NB4 (cell line): ENCODE measurements at regions not wholly inside any gene's neighbourhood (a gene's known extent, or its start where the extent isn't known, plus 50 kb on each side); places are given as distances from the start of the nearest gene placed in this dataset.
A peak's percentile ranks its signal among the peaks of the same experiment; 100 is the strongest.

Experiments
- DNase-seq: peaks from one replicate; pipeline ENCODE4 v3.0.0; 2010; ENCODE audit warnings: low read depth
- H3K4me3 ChIP-seq: one replicate; pipeline ENCODE4 v1.5.1; 2011; ENCODE audit warnings: mild to moderate bottlenecking, low read depth, low read length, moderate library complexity
- MYC ChIP-seq: IDR thresholded peaks from 2 replicates; pipeline ENCODE4 v1.6.1; 2011; ENCODE audit warnings: low read depth, low read length
- POLR2A ChIP-seq: IDR thresholded peaks from 2 replicates; pipeline ENCODE4 v1.6.1; 2011; ENCODE audit warnings: mild to moderate bottlenecking; ENCODE audit not compliant: insufficient read length; ENCODE audit errors: extremely low read depth
- TF ChIP-seq, protein P1 (sequence below): IDR thresholded peaks from 2 replicates; pipeline ENCODE4 v1.6.1; 2011; ENCODE audit warnings: low read depth, low read length
- TF ChIP-seq, protein P2 (sequence below): IDR thresholded peaks from one replicate; pipeline ENCODE4 v1.5.1; 2012; ENCODE audit warnings: low read depth, low read length

DNA sequence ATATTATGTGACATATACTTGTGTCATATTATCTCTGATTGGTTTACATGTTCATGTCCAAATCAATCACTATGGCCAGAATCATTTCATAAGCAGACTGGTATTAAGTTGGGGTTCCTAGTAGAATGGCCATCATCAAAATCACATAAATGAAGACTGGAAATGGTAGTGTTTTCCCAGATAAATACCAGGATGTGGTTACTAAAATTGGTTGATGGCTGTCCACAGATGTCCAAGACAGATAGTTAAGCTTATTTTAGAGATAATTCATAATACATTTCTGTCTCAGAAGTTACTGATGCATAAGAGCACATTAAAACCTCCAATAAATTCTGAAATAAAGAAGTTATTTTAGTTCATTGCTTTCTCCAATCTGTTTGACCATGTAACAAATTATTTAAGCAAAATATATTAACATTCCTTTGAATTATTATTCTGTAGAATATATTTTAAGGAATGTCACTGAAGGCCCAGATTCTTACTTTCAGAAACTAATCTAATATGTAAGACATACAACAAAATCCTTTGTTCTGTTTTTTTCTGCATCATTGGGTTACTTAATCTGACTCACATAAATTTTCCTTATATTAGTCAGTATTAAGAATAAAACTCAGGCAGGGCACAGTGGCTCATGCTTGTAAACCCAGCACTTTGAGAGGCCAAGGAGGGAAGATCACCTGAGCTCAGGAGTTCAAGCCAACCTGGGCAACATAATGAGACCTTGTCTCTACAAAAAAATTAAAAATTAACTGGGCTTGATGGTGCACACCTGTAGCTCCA lies 483.9 kb downstream of the PTPRC start:
- no peak overlapping the region for H3K4me3 ChIP-seq
- TF ChIP-seq MYC (no peak), POLR2A (no peak)
- TF ChIP-seq, protein P1, sequence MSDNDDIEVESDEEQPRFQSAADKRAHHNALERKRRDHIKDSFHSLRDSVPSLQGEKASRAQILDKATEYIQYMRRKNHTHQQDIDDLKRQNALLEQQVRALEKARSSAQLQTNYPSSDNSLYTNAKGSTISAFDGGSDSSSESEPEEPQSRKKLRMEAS, result no peak
- TF ChIP-seq, protein P2, sequence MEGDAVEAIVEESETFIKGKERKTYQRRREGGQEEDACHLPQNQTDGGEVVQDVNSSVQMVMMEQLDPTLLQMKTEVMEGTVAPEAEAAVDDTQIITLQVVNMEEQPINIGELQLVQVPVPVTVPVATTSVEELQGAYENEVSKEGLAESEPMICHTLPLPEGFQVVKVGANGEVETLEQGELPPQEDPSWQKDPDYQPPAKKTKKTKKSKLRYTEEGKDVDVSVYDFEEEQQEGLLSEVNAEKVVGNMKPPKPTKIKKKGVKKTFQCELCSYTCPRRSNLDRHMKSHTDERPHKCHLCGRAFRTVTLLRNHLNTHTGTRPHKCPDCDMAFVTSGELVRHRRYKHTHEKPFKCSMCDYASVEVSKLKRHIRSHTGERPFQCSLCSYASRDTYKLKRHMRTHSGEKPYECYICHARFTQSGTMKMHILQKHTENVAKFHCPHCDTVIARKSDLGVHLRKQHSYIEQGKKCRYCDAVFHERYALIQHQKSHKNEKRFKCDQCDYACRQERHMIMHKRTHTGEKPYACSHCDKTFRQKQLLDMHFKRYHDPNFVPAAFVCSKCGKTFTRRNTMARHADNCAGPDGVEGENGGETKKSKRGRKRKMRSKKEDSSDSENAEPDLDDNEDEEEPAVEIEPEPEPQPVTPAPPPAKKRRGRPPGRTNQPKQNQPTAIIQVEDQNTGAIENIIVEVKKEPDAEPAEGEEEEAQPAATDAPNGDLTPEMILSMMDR, result no peak
- no peak for DNase-seq

DNA sequence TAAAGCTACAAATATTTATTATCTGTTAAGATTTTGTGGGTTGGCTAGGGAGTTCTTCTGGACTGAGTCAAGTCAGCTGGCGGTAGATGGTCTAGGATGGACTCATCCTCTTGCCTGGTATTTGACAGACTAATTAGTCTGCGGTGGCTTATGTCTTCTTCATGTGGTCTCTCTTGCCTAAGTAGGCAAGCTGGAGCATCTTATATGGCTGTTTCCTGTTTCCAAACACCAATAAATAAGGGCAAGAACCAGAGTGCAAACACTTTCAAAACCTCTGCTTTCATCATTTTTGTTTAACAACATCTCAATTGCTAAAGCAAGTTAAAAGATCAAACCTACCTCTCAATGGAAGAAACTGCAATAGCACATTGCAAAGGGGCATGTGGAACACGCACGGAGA lies 484.8 kb downstream of the PTPRC start:
- TF ChIP-seq, protein P1, result peak; percentile 63; the same call in 1 of the 2 replicates
- no peak; the same call in 1 of the 2 replicates for TF ChIP-seq MYC
- TF ChIP-seq, protein P2, result no peak
- DNase-seq, result peak; percentile 89
- H3K4me3 ChIP-seq, result no peak overlapping the region

DNA sequence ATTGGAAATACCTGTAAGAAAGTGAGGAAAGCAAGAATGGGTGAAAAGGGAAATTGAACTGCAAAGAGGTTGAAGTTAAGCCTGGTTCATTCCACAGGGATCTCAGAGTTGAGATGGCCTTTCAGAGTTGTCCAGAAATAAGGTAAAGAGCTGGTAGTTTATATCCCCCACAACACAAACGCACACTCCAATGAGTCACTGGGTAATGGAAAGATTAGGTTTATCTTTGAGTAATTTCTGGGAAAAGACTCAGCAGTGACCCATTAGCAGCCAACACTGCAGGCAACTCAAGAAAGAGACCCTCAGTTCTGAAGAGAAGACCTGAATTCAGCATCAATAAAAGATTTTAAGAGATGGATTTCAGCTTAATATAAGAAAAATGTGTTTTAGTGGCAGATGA lies 485.5 kb downstream of the PTPRC start:
- no peak overlapping the region for H3K4me3 ChIP-seq
- TF ChIP-seq MYC (no peak), POLR2A (no peak)
- no peak for DNase-seq

DNA sequence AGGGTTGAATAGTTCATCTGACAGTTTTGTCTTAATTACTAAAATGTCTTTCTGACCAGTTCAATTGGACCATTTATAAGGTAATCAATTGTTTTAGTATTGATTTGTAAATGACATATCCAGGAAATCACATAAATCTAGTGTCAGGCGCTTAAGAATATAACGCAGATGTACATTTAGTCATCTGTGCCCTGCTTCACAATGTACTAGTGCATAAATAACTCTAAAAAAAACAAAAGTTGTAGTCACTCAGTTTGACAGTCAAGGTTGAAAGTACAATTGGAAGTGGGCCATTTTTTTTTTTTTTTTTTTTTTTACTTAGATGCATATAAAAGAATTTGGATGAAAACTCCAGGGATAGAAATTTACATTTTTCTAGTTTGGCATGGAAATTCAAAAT lies 490.4 kb downstream of the PTPRC start:
- no peak overlapping the region for H3K4me3 ChIP-seq
- DNase-seq, result no peak
- TF ChIP-seq MYC (no peak), POLR2A (no peak)
- TF ChIP-seq, protein P1, result no peak
- TF ChIP-seq, protein P2, result no peak

DNA sequence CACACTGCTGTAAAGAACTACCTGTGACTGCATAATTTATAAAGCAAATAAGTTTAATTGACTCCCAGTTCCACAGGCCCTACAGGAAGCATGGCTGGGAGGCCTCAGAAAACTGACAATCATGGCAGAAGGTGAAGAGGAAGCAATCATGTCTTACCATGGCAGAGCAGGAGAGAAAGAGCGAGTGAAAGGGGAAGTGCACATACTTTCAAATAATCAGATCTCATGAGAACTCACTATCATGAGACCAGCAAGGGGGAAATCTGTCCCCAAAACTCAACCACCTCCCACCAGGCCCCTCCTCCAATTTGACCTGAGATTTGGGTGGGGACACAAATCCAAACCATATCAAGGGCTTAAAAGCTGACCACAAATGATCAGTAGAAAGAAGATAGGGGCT lies 493.2 kb downstream of the PTPRC start:
- no peak for TF ChIP-seq MYC
- TF ChIP-seq, protein P2, result no peak
- TF ChIP-seq, protein P1, result no peak
- no peak overlapping the region for H3K4me3 ChIP-seq
- DNase-seq, result peak; percentile 29

DNA sequence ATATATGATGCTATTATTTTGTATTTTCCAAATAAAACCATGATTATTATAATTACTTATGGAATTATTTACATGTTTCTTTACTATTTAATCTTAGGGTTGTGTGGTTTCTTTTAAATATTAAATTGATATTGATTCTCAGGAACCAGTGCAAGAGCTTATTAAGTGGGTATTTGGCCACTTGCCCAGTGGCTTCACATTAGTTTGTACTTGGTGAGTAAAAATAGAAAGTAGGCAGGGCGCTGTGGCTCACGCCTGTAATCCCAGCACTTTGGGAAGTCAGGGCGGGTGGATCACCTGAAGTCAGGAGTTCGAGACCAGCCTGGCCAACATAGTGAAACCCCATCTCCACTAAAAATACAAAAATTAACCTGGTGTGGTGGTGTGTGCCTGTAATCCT lies 497.1 kb downstream of the PTPRC start:
- no peak overlapping the region for H3K4me3 ChIP-seq
- TF ChIP-seq, protein P1, result no peak
- TF ChIP-seq, protein P2, result no peak
- no peak for TF ChIP-seq POLR2A
- no peak for TF ChIP-seq MYC
- no peak for DNase-seq
